Suprapubic skin (tissue), 4 donors: ENCODE measurements at regions not wholly inside any gene's neighbourhood (a gene's known extent, or its start where the extent isn't known, plus 50 kb on each side); places are given as distances from the start of the nearest gene placed in this dataset.

ENCODE experiments used
- CTCF ChIP-seq, 2 donors: fragments of 200-600 bp in 1 of 2; fragments of 450-650 bp in 1 of 2; sonication (generic) in 1 of 2; IDR thresholded peaks; one replicate each; pipeline ENCODE4 v1.5.1; 2016 to 2019; ENCODE audit warnings: antibody characterized with exemption in 2 of 2, mild to moderate bottlenecking in 1 of 2, moderate library complexity in 1 of 2
- EP300 ChIP-seq: sonication (generic); formaldehyde crosslinking; IDR thresholded peaks from one replicate; pipeline ENCODE4 v1.6.1; 2017; ENCODE audit warnings: antibody characterized with exemption
- POLR2A ChIP-seq, 2 donors: fragments of 450-650 bp; IDR thresholded peaks; one replicate each; pipeline ENCODE4 v1.6.1; 2017; ENCODE audit warnings: antibody characterized with exemption in 2 of 2, mild to moderate bottlenecking in 2 of 2, moderate library complexity in 2 of 2
- POLR2AphosphoS5 ChIP-seq, 3 donors: sonication (generic); formaldehyde crosslinking; IDR thresholded peaks; one replicate each; pipeline ENCODE4 v1.6.1; 2017; ENCODE audit warnings: antibody characterized with exemption in 3 of 3

DNA sequence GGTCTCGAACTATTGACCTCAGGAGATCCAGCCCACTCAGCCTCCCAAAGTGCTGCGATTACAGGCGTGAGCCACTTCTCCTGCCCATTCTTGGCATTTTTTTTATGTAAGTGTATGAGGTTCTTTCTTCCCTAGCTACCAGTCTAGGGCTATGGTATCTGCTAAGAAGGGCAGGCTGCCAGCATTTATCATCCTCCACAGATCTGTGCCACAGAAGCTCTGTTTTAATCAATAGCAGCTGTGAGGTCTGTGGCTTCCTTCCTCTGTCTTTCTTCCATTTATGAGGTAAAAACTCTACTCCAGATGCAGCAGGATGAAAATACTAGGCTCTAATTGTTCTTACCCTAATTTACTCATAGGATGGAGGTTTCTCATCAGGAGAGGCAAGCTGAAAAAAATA, 1382.4 kb upstream of the ADGRB3 start:
- TF ChIP-seq CTCF (IDR thresholded peaks at IDR 0.05), result no peak
- TF ChIP-seq POLR2A (IDR thresholded peaks at IDR 0.05), result no peak
- no peak for TF ChIP-seq EP300
- TF ChIP-seq POLR2AphosphoS5 (IDR thresholded peaks at IDR 0.05), result no peak
